ENCODE measurements at regions not wholly inside any gene's neighbourhood (a gene's known extent, or its start where the extent isn't known, plus 50 kb on each side); places are given as distances from the start of the nearest gene placed in this dataset.

GRCh38 chr1:232511172-232511571 is 118.8 kb downstream of the SIPA1L2 start:
- no peak for TF ChIP-seq CTCF (conservative IDR thresholded peaks at IDR 0.05)
- TF ChIP-seq ZFX (IDR thresholded peaks at IDR 0.05), result no peak

Measured in C4-2B (cell line).